SK-N-MC (cell line): ENCODE measurements at regions not wholly inside any gene's neighbourhood (a gene's known extent, or its start where the extent isn't known, plus 50 kb on each side); places are given as distances from the start of the nearest gene placed in this dataset.

ENCODE experiments used
- EZH2 ChIP-seq: fragments of 200-600 bp; sonication (generic); IDR thresholded peaks from one replicate; pipeline ENCODE4 v1.6.1; 2017; ENCODE audit warnings: antibody characterized with exemption
- FOXP2 ChIP-seq: optimal IDR thresholded peaks from 2 replicates; pipeline ENCODE3; 2011; ENCODE audit warnings: mild to moderate bottlenecking, moderate library complexity; ENCODE audit not compliant: insufficient read depth; ENCODE audit errors: extremely low read length, control extremely low read depth
- POLR2AphosphoS5 ChIP-seq: IDR thresholded peaks from 2 replicates; pipeline ENCODE4 v1.6.1; 2012; ENCODE audit warnings: mild to moderate bottlenecking, low read depth, low read length, borderline replicate concordance

DNA sequence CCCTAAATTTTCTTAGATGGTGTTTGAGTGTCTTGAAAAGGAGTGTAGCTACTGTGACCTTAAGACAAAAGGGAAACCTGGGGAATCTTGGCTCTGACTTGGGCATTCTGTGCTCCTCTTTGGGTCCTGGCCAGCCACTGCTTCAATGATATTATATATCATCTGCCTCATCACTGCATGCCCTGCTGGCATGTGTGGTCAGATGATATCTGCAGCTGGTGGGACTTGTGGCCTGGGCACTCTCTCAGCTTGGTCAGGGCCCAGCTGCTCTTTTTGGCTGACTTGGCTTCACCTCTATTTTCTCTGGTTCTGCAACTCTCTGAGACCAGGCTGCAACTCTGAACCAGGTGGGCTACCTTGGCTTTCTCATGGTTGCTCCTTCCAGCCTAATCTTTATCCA, 446.1 kb upstream of the RARB start:
- TF ChIP-seq POLR2AphosphoS5 (no peak), EZH2 (no peak), FOXP2 (no peak)
